GM23248 (cell line): ENCODE measurements at regions not wholly inside any gene's neighbourhood (a gene's known extent, or its start where the extent isn't known, plus 50 kb on each side); places are given as distances from the start of the nearest gene placed in this dataset.

ENCODE experiments used
- DNase-seq: peaks from one replicate; pipeline ENCODE4 v3.0.0-alpha.2; 2015
- H2AFZ ChIP-seq: fragments of 200-600 bp; sonication (generic); 2 replicates; pipeline ENCODE4 v1.6.1; 2016; ENCODE audit warnings: antibody characterized with exemption
- H3F3A ChIP-seq: fragments of 200-600 bp; sonication (generic); 2 replicates; pipeline ENCODE4 v1.6.1; 2016; ENCODE audit warnings: mild to moderate bottlenecking, antibody characterized with exemption, mixed run types; ENCODE audit not compliant: insufficient read depth
- H3K27ac ChIP-seq: fragments of 200-600 bp; sonication (generic); 2 replicates; pipeline ENCODE4 v1.5.1; 2016; ENCODE audit warnings: mild to moderate bottlenecking
- H3K27me3 ChIP-seq: fragments of 200-600 bp; sonication (generic); replicated peaks from 2 replicates; pipeline ENCODE4 v1.6.1; 2016; ENCODE audit warnings: mild to moderate bottlenecking; ENCODE audit not compliant: insufficient read depth
- H3K36me3 ChIP-seq: fragments of 200-600 bp; sonication (generic); 2 replicates; pipeline ENCODE4 v1.6.1; 2016; ENCODE audit warnings: low read depth, mild to moderate bottlenecking
- H3K4me1 ChIP-seq: fragments of 200-600 bp; sonication (generic); 2 replicates; pipeline ENCODE4 v1.6.1; 2016; ENCODE audit warnings: mild to moderate bottlenecking; ENCODE audit not compliant: insufficient read depth
- H3K4me2 ChIP-seq: fragments of 200-600 bp; sonication (generic); one replicate; pipeline ENCODE4 v1.6.1; 2016; ENCODE audit warnings: mild to moderate bottlenecking; ENCODE audit not compliant: unreplicated experiment
- H3K4me3 ChIP-seq: fragments of 200-600 bp; sonication (generic); 2 replicates; pipeline ENCODE4 v1.5.1; 2016; ENCODE audit warnings: mild to moderate bottlenecking
- H3K79me2 ChIP-seq: fragments of 200-600 bp; sonication (generic); 2 replicates; pipeline ENCODE4 v1.6.1; 2016; ENCODE audit warnings: mild to moderate bottlenecking; ENCODE audit not compliant: insufficient read depth
- H3K9ac ChIP-seq: fragments of 200-600 bp; sonication (generic); 2 replicates; pipeline ENCODE4 v1.6.1; 2016; ENCODE audit warnings: mild to moderate bottlenecking
- H3K9me2 ChIP-seq: fragments of 200-600 bp; sonication (generic); 2 replicates; pipeline ENCODE4 v1.6.1; 2016; ENCODE audit warnings: mixed run types, mild to moderate bottlenecking, moderate library complexity; ENCODE audit not compliant: insufficient read depth
- H3K9me3 ChIP-seq: fragments of 200-600 bp; sonication (generic); one replicate; pipeline ENCODE4 v1.6.1; 2017; ENCODE audit warnings: low read depth
- H4K20me1 ChIP-seq: fragments of 200-600 bp; sonication (generic); 2 replicates; pipeline ENCODE4 v1.6.0; 2016; ENCODE audit not compliant: insufficient read depth
- EZH2 ChIP-seq: fragments of 200-600 bp; sonication (generic); IDR thresholded peaks from 2 replicates; pipeline ENCODE4 v1.6.1; 2018; ENCODE audit warnings: antibody characterized with exemption, mild to moderate bottlenecking; ENCODE audit not compliant: insufficient read depth, poor library complexity, severe bottlenecking
- EZH2phosphoT487 ChIP-seq: fragments of 200-600 bp; sonication (generic); IDR thresholded peaks from 2 replicates; pipeline ENCODE4 v1.6.1; 2018; ENCODE audit warnings: antibody characterized with exemption, moderate library complexity, mild to moderate bottlenecking, low read depth; ENCODE audit not compliant: insufficient read depth
- WGBS, 2 experiments: methylation state at CpG; one replicate each; pipeline ENCODE4 v1.1.6; 2015 to 2017; ENCODE audit warnings: low lambda C conversion rate in 2 of 2, low coverage in 1 of 2; ENCODE audit errors: missing lambda C conversion rate in 2 of 2; 5-methylcytosine and 5-hydroxymethylcytosine counted together
- in situ Hi-C: fragments of 300-500 bp; cut with MboI; formaldehyde crosslinking; loops from 2 replicates; pipeline ENCODE4 v1.15.0; 2020

DNA sequence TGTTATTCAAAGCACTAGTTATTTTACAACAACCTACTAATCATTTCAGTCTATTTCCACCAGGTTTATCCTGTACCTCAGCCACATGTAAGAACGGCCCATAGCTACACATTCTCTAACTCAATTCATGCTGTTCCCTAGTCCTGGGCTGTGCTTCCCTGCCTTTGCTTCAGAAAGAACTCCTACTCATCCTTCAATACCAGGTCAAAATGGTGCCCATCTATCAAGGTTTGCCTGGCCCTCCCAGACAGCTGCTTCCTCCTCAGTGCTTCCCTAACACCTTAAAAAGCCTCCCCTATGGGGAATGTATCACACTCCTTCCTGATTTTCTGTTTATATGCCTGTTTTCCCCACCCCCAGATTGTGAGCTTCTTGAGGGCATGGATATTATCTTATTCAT lies 400.7 kb downstream of the MN1 start:
- H3K9me2 ChIP-seq = no peaks in the 10 kb centered on the region
- no peak for DNase-seq
- in situ Hi-C loops = loop anchor here (10.0 kb wide), 1 partner anchor 404 kb away; the partner anchor contains the start of gene MN1
- no peak overlapping the region for H3K4me2 ChIP-seq
- no peaks in the 10 kb centered on the region for H3K27me3 ChIP-seq
- H2AFZ ChIP-seq = no peak overlapping the region
- peaks cover 15% of the 10 kb centered on the region for H3K4me1 ChIP-seq
- H3F3A ChIP-seq = peaks cover 18% of the 10 kb centered on the region
- no peak overlapping the region for H3K4me3 ChIP-seq
- H3K36me3 ChIP-seq = no peaks in the 10 kb centered on the region
- no peak for TF ChIP-seq EZH2
- TF ChIP-seq EZH2phosphoT487 = no peak
- no peak overlapping the region for H3K9ac ChIP-seq
- H3K9me3 ChIP-seq = no peaks in the 10 kb centered on the region
- no peak overlapping the region for H3K27ac ChIP-seq
- WGBS, 2 experiments = 55 to 57% methylated on average over 1 of the region's 1 CpG
- H3K79me2 ChIP-seq = no peaks in the 10 kb centered on the region
- no peaks in the 10 kb centered on the region for H4K20me1 ChIP-seq

DNA sequence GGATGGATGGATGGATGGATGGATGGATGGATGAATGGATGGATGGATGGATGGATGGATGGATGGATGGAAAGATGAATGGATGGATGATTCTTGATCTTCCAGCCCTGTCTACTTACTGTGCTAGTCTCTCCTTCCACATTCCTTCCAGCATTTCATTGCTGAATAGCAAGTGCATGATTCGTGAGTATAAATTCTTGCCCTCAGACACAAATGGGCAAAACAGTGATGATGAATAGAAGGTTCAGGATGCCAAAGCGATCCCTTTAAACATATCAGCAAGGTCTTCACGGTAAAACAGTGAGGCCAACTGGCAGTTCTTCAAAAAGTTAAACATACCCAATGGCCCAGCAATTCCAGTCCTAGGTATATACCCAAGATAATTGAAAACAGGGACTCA lies 400.2 kb downstream of the MN1 start:
- in situ Hi-C loops = loop anchor here (10.0 kb wide), 1 partner anchor 403 kb away; the partner anchor contains the start of gene MN1
- H3K4me2 ChIP-seq = no peak overlapping the region
- H3K4me3 ChIP-seq = no peak overlapping the region
- peak; percentile 75 for DNase-seq
- no peak overlapping the region for H3K9ac ChIP-seq
- 39 to 45% methylated on average over 3 of the region's 3 CpGs for WGBS, 2 experiments
- TF ChIP-seq EZH2 (no peak), EZH2phosphoT487 (no peak)
- no peaks in the 10 kb centered on the region for H4K20me1 ChIP-seq
- no peaks in the 10 kb centered on the region for H3K27me3 ChIP-seq
- no peak overlapping the region for H2AFZ ChIP-seq
- no peaks in the 10 kb centered on the region for H3K36me3 ChIP-seq
- H3K9me2 ChIP-seq = no peaks in the 10 kb centered on the region
- H3K9me3 ChIP-seq = no peaks in the 10 kb centered on the region
- H3K27ac ChIP-seq = no peak overlapping the region
- H3K79me2 ChIP-seq = no peaks in the 10 kb centered on the region
- H3K4me1 ChIP-seq = peaks cover 15% of the 10 kb centered on the region
- peaks cover 18% of the 10 kb centered on the region for H3F3A ChIP-seq

- in situ Hi-C loops = loop anchor here (10.0 kb wide), 1 partner anchor 400 kb away; the partner anchor contains the start of gene MN1
- whole genome bisulfite sequencing, 2 experiments = 90 to 94% methylated on average over 5 of the region's 5 CpGs
Observed at GRCh38 chr22:27404441-27404840, 397.1 kb downstream of the MN1 start.

GRCh38 chr22:27405672-27406388 lies 395.7 kb downstream of the MN1 start:
- 61 to 62% methylated on average over 9 to 10 of the region's 10 CpGs for WGBS, 2 experiments
- H3K9me3 ChIP-seq = no peaks in the 10 kb centered on the region
- H3K36me3 ChIP-seq = no peaks in the 10 kb centered on the region
- H3K79me2 ChIP-seq = no peaks in the 10 kb centered on the region
- H3K27me3 ChIP-seq = no peaks in the 10 kb centered on the region
- 0 out of 2 replicates have a peak, but pooled peaks cover 3% of the 10 kb centered on the region for H3K4me1 ChIP-seq
- H3K9ac ChIP-seq = no peak overlapping the region
- TF ChIP-seq EZH2phosphoT487 (no peak), EZH2 (no peak)
- no peak overlapping the region for H3K4me3 ChIP-seq
- no peak overlapping the region for H3K4me2 ChIP-seq
- H4K20me1 ChIP-seq = no peaks in the 10 kb centered on the region
- no peak overlapping the region for H3K27ac ChIP-seq
- H3F3A ChIP-seq = peaks cover 10% of the 10 kb centered on the region
- peak; percentile 74 for DNase-seq
- in situ Hi-C loops = loop anchor here (10.0 kb wide), 1 partner anchor 399 kb away; the partner anchor contains the start of gene MN1
- no peak overlapping the region for H2AFZ ChIP-seq
- no peaks in the 10 kb centered on the region for H3K9me2 ChIP-seq

More at GRCh38 chr22:27404441-27404840, 397.1 kb downstream of the MN1 start:
- no peaks in the 10 kb centered on the region for H3K9me3 ChIP-seq
- H4K20me1 ChIP-seq = no peaks in the 10 kb centered on the region
- H3K9me2 ChIP-seq = no peaks in the 10 kb centered on the region
- H3K27ac ChIP-seq = no peak overlapping the region
- no peak overlapping the region for H3K9ac ChIP-seq
- peaks cover 17% of the 10 kb centered on the region for H3F3A ChIP-seq
- H3K79me2 ChIP-seq = no peaks in the 10 kb centered on the region
- H2AFZ ChIP-seq = no peak overlapping the region
- H3K4me3 ChIP-seq = no peak overlapping the region
- H3K27me3 ChIP-seq = no peaks in the 10 kb centered on the region
- DNase-seq = no peak
- H3K4me2 ChIP-seq = no peak overlapping the region
- H3K4me1 ChIP-seq = peaks cover 9% of the 10 kb centered on the region
- TF ChIP-seq EZH2phosphoT487 (no peak), EZH2 (no peak)
- H3K36me3 ChIP-seq = no peaks in the 10 kb centered on the region
